ENCODE measurements at regions not wholly inside any gene's neighbourhood (a gene's known extent, or its start where the extent isn't known, plus 50 kb on each side); places are given as distances from the start of the nearest gene placed in this dataset.
"Not testable (repeated sequence)": the region's sequence is repeated elsewhere in the genome, so short reads cannot be mapped to it uniquely, and the experiment has no call there.

- no peak for DNase-seq (ENCODE audit: low read depth in 4 of 4, low spot score in 1 of 4)
Observed at GRCh38 chr18:78487649-78488048, 492.0 kb upstream of the SALL3 start.

- no peak for DNase-seq (ENCODE audit: low read depth in 4 of 4, low spot score in 1 of 4)
Observed at GRCh38 chr18:78492064-78492812, 487.4 kb upstream of the SALL3 start.

GRCh38 chr18:78492813-78493371 lies 486.7 kb upstream of the SALL3 start:
- DNase-seq (ENCODE audit: low read depth in 4 of 4, low spot score in 1 of 4) = no peak

GRCh38 chr18:78493490-78493889 lies 486.1 kb upstream of the SALL3 start:
- not testable (repeated sequence) for DNase-seq (ENCODE audit: low read depth in 4 of 4, low spot score in 1 of 4)

- DNase-seq (ENCODE audit: low read depth in 4 of 4, low spot score in 1 of 4) = no peak
Observed at GRCh38 chr18:78494204-78495085, 485.2 kb upstream of the SALL3 start.

- no peak for DNase-seq (ENCODE audit: low read depth in 4 of 4, low spot score in 1 of 4)
Observed at GRCh38 chr18:78495550-78495949, 484.1 kb upstream of the SALL3 start.

GRCh38 chr18:78496079-78496478 lies 483.5 kb upstream of the SALL3 start:
- DNase-seq (ENCODE audit: low read depth in 4 of 4, low spot score in 1 of 4) = no peak

GRCh38 chr18:78497641-78498040 lies 482.0 kb upstream of the SALL3 start:
- DNase-seq (ENCODE audit: low read depth in 4 of 4, low spot score in 1 of 4) = no peak

GRCh38 chr18:78499586-78499985 lies 480.0 kb upstream of the SALL3 start:
- DNase-seq (ENCODE audit: low read depth in 4 of 4, low spot score in 1 of 4) = no peak

GRCh38 chr18:78501251-78501650 lies 478.4 kb upstream of the SALL3 start:
- DNase-seq (ENCODE audit: low read depth in 4 of 4, low spot score in 1 of 4) = no peak

- no peak for DNase-seq (ENCODE audit: low read depth in 4 of 4, low spot score in 1 of 4)
Observed at GRCh38 chr18:78503129-78503528, 476.5 kb upstream of the SALL3 start.

- DNase-seq (ENCODE audit: low read depth in 4 of 4, low spot score in 1 of 4) = no peak
Observed at GRCh38 chr18:78505851-78506461, 473.7 kb upstream of the SALL3 start.

GRCh38 chr18:78507217-78507616 lies 472.4 kb upstream of the SALL3 start:
- DNase-seq (ENCODE audit: low read depth in 4 of 4, low spot score in 1 of 4) = no peak

- not testable (repeated sequence) for DNase-seq (ENCODE audit: low read depth in 4 of 4, low spot score in 1 of 4)
Observed at GRCh38 chr18:78508228-78508824, 471.3 kb upstream of the SALL3 start.

- DNase-seq (ENCODE audit: low read depth in 4 of 4, low spot score in 1 of 4) = no peak
Observed at GRCh38 chr18:78510091-78510490, 469.5 kb upstream of the SALL3 start.

- DNase-seq (ENCODE audit: low read depth in 4 of 4, low spot score in 1 of 4) = no peak
Observed at GRCh38 chr18:78510636-78511035, 469.0 kb upstream of the SALL3 start.

GRCh38 chr18:78511666-78512601 lies 467.7 kb upstream of the SALL3 start:
- DNase-seq (ENCODE audit: low read depth in 4 of 4, low spot score in 1 of 4) = no peak

- no peak for DNase-seq (ENCODE audit: low read depth in 4 of 4, low spot score in 1 of 4)
Observed at GRCh38 chr18:78514910-78515670, 464.5 kb upstream of the SALL3 start.

- no peak for DNase-seq (ENCODE audit: low read depth in 4 of 4, low spot score in 1 of 4)
Observed at GRCh38 chr18:78517328-78517727, 462.3 kb upstream of the SALL3 start.
